ENCODE measurements at regions not wholly inside any gene's neighbourhood (a gene's known extent, or its start where the extent isn't known, plus 50 kb on each side); places are given as distances from the start of the nearest gene placed in this dataset.

DNA sequence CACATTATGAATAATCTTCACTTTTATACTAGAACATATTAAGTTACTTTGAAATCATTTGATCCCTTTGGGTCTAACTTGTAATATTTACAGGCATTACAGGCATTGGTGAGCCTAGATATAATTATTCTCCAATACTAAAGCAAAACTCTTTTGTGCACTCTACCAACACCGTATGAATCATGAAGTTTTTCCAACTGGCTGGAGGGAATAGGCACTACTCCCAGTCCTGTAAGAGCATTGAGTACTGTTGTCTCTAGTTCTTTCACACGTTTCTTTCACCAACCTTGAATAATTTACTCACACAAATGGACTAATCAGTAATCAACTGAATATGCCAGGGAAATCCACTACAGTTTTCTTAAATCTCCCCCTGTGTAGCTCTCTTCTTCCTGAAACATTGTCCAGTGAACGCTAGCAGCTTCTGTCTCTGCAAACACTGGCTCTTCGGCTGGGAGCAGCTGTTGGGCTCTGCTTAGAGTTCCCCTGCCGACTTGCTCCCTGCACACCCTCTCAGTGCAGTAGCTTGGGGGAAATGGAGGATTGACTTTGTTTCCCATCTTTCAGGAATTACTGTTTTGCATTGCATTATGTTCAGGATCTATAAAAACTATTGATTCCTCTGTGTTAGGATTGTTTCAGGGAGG lies 476.7 kb downstream of the RFC3 start:
- in situ Hi-C loops (cut with HindIII; ENCODE audit: low sequenced_read_pairs): no loop called here

DNA sequence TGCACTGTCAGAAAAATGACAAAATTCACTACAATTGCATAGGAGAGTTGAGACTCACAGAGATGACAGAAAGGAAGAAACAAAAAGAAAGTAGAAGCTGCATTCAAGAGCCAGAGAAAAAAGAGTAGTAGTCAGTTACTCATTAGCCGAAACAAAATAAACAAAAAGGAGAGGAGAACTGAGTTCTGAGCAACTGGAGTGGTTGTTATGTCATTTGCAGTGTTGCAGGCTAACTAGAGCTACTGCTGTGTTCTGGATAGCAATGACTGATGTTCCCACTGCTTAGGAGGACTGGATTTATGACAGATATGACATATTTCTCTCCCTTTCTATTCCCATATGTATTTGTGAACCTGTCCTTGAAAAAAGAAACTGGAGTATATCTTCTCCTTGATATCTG lies 482.6 kb downstream of the RFC3 start:
- in situ Hi-C loops (cut with HindIII; ENCODE audit: low sequenced_read_pairs): no loop called here

DNA sequence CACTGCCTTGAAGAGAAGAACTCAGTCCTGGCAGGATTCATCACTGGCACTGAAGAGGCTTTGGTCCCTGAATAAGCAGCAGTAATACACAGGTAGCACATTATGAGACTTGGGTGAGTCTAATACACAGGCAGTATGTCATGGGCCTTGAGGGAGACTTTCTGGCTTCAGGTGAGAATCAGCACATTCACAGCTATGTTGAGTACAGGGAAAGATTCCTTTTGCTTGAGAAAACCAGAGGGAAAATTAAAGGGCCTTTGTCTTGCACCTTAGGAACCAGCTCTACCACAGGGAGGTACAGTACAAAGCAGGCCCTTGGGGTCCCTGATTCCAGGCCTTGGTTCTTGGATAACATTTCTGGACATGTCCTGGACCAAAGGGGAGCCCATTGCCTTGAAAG lies 484.6 kb downstream of the RFC3 start:
- in situ Hi-C loops (cut with HindIII; ENCODE audit: low sequenced_read_pairs): no loop called here

DNA sequence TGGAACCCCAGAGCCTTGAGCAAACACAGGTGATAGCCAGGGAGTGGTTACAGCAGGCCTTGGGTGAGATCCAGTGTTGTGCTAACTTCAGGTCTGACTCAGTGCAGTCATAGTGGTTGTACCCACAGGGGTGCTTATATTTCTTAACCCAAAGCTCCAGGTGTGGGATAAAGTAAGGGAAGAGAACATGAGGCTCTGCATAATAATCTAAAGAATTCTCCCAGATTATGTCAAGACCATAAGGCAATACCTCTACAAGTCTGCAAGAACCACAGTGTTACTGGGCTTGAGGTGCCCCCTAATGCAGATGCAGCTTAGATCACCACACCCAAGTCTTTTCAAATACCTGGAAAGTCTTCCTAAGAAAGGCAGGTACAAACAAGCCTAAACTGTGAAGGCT lies 485.4 kb downstream of the RFC3 start:
- in situ Hi-C loops (cut with HindIII; ENCODE audit: low sequenced_read_pairs): no loop called here

DNA sequence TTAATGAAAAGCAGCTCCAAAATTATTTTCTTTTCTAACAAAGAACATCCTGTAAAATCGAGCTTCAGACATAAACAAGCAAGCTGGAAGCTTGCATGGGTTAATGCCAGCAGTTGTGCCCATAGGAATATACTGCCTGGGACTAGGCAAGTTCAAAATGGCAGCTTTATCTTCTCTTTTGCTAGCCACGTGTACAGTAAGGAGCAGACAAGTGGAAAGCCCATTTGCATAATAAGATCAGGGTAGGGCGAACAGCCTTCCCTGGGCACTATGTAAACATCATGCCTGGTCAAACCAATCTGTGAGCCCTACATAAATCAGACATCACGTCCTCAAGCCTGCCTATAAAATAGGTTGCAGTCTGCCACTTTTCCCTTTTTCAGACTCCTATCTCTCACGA lies 489.7 kb downstream of the RFC3 start:
- in situ Hi-C loops (cut with HindIII; ENCODE audit: low sequenced_read_pairs): no loop called here

DNA sequence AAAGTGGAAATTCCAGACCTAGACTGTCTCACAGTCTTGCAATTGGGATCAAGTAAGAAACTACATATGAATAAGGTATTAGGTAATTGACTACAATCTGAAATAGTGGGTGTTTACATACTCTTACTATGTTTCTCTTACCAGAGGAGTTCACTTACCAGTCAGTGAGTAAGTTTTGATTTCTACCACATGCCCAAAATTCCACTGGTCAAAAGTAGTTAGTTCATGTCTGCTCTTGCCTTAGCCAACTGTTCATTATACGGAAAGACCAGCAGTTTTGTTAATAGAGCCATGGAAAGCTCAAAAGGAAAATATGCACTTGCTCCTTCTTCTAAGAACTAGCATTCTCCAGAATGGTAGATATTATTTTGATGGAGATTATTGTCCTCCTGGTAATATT lies 490.8 kb downstream of the RFC3 start:
- in situ Hi-C loops (cut with HindIII; ENCODE audit: low sequenced_read_pairs): no loop called here

DNA sequence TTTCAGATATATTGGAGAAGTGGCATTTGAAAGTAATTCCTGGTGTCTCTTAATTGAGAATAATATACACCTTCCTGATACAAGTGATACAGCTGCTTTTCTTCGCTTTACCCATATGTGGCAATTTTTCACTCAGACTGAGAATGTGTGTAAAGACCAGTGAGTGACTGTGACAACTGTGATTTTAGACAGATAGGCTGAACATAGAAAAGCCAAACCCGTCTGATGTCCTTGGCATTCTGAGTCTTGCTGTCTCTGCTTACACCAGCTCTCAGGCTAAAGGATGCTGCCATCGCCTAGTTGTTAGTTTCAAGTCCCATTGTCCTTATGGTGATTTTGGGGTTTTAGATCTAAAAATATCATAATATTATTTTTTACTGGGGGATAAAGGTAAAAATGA lies 492.6 kb downstream of the RFC3 start:
- in situ Hi-C loops (cut with HindIII; ENCODE audit: low sequenced_read_pairs): no loop called here

DNA sequence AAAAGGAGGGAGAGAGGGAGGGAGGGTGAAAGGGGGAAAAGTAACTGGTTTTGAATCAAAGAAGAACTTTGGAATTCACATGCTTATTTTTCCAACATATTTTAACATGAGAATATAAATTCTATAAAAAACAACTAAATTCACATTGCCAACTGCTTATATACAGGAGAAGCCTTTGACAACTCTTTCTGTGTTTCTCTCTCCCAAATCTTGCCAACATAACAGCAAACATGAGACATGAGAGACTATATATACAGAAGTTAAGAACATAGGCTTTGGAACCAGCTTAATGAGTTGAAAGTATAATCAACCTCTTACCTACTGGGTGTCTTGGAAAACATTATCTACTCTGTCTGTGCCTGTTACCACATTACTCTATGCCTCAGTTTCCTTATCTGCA lies 493.3 kb downstream of the RFC3 start:
- in situ Hi-C loops (cut with HindIII; ENCODE audit: low sequenced_read_pairs): no loop called here

DNA sequence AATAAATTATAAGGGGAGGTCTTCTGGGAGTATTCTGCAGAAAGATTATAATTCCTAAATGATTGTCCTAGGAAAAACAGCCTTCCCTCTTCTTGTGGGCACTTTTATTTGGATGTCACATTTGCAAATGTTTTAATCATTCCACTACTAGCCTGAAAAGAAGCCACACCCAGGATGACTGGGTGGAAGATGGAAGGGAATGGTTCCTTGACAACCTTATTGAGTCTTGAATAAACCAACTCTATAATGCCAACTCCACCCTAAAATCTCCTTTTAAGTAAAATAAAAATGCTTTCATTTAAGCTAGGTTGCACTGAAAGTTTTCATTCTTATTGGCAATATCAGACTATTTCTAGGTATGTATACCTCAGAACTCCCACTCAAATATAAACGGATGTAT lies 494.6 kb downstream of the RFC3 start:
- in situ Hi-C loops (cut with HindIII; ENCODE audit: low sequenced_read_pairs): no loop called here

DNA sequence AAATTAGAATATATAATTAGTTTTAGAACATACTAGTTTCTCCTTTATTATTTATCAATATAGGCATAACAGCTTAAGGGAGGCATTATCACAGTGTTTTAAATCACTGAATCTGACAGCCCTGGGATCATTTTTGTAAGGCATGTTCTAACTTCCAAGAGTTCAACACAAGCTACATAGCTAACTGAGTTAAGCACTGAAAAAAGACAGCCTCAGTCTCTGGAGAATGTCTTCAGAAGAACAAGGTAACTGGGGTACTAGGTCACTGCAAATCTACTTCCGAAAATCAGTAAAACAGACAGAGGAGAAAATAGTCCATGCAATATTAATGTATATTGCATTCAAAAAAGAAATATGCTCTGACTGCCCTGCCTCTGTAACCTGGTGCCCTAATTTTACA lies 502.1 kb downstream of the RFC3 start:
- in situ Hi-C loops (cut with HindIII; ENCODE audit: low sequenced_read_pairs): no loop called here

DNA sequence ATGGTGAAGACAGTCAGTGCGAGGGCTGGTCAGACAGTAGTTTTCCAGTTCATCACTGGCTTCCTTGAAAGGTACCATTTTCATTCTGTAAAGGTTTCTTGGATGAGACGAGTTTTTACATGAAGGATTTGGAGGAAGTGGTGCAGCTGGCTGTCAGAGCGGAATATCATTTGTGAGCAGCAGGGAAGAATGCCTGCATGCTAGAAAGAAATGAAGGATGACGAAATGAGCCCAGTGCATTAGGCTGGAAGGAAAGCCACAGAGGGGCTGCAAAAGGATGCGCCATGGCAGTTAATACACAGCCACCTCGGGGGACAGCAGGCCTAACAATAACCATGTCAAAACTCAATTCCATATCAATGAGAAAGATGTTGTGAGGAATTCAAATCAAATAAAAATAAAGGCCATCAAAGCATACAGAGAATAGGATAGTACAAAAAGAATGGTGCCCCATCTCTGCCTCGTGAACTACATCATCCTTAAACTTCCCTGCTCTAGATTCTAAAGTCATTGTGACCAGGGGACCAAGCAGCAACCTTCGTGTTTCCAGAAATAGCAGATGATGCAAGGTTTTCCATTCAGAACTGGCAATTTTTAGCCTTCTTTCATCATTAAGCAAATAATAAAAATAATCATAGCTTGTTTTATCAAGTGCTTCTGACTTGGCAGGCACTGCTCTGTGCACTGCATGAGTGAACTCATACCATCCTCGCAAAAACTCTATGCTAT lies 504.2 kb downstream of the RFC3 start:
- in situ Hi-C loops (cut with HindIII; ENCODE audit: low sequenced_read_pairs): no loop called here

DNA sequence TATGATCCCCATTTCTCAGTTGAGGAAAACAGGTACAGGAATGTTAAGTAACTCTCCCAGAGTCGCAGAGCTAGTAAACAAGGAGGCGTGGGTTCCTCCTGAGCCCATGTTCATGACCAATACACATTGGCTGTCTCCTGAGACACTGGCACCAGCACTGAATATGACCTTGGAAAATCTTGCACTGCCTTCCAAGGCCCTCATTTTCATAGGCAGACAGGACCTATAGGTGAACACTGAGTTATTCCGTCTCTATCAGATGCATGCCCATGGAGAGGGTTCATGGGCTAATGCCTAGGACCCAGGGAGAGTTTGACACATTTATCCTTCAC lies 504.8 kb downstream of the RFC3 start:
- in situ Hi-C loops (cut with HindIII; ENCODE audit: low sequenced_read_pairs): no loop called here

DNA sequence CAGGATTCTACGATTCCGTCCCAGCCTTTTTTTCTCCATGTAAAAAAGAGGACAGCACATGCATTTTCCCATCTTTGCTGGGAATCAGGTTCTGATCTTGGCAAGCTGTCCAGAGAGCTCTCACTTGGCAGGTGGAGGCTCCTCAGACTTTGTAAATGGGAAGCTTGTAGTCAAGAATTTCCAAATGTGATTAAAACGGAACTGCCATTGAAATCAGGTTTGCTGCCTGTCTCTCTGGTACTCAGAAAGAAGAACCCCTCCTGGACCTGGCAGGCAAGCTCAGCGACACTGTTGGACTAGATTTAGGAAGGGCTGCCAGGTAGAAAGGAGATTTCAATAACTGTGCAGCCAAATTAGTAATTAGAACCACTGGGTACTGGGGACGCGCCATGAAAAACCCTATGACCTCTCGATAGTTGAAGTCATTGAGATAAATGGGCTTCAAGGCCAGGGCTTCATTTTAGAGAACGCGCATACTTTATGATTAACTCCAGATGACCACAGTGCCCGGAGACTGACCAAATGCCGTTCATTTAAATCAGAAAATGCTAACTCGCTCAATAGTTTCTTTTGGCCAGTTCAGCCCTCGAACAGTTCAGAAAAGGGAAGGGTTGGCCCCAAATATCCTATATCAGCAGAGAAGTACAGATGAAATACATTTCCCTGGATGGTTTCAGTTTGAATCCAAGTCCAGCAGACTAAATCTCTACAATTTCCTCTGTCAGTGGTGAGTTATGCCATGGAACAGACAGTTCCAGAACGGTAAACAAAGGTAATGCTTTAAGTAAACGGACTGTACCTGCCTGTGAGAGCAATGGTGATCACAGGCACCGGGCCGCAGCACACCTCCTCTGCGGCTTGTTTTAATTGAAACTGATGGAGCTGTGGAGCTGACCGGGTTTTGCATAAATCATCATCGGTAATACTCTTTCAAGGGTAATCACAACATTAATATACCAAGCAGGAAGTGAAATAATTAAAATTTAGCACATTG lies 517.4 kb downstream of the RFC3 start:
- in situ Hi-C loops (cut with HindIII; ENCODE audit: low sequenced_read_pairs): no loop called here

DNA sequence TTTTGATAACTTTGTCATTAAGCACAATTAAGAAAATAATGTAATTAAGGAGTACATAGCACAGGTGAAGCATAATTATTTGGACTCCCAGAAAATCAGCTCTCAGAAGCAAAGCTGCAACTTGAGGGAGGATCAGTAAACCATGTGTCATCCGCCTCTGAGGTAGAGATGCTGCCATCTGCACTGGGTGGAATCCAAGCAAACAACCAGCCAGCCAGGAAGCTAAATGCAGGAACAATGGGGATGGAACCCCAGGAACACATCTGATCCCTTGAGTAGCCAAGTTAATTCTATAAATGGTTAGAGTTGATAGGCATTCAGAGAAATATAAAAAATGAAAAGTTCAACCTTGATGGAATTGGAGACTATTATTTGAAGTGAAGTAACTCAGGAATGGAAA lies 520.2 kb downstream of the RFC3 start:
- in situ Hi-C loops (cut with HindIII; ENCODE audit: low sequenced_read_pairs): no loop called here

DNA sequence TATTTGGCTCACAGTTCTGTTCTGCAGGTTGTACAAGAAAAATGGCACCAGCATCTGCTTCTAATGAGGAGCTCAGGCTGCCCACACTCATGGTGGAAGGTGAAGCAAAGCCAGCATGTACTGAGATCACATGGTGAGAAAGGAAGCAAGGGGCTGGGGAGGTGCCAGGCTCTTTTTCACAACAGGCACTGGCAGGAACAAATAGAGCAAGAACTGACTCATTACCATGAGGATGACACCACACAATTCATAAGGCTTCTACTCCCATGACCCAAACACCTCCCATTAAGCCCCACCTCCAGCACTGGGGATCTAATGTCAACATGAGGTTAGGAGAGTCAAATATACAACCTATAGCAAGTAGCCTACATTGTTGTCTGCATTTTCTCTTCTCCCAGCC lies 522.6 kb downstream of the RFC3 start:
- in situ Hi-C loops (cut with HindIII; ENCODE audit: low sequenced_read_pairs): no loop called here

DNA sequence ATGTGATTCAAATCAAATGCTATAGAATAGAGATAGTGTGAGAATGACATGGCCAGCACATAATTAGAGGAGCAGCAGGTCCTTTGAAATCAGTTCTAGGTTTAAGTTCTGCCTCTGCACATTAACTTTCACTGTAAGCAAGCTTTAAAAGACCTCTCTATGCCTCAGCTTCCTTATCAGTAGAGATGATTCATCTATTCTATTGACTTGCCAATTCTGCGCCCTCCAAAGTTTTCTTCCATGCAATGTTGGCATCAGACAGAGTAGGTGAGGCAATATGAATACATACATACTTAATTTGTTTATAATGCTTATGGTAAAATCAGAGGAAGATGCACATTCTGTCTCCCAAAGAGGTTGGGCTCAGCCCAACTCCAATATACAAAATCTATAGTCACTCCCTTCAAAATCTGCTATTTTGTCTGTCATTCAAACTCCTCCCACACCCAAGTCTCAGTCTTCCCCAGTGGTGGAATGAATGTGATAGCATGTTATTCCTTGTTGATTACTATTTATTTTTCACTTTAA lies 525.5 kb downstream of the RFC3 start:
- in situ Hi-C loops (cut with HindIII; ENCODE audit: low sequenced_read_pairs): no loop called here

DNA sequence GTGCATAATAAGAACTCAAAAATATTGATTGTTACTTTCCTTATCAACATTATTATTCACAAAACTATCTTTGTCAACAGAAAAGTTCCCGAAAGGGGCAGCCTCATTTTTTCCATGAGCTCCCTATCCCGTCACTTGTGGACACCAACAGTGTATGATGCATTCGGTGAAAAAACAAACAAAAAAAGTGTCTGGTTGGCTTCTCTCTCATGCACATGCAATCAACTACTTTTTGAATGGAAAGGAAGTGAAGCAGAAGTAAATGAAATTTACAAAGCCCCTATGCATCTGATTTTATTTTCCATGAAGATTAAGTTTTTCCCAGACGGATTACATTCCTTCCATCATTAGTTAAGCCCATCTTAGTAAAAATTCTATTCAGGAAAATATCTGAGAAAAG lies 526.9 kb downstream of the RFC3 start:
- in situ Hi-C loops (cut with HindIII; ENCODE audit: low sequenced_read_pairs): no loop called here

DNA sequence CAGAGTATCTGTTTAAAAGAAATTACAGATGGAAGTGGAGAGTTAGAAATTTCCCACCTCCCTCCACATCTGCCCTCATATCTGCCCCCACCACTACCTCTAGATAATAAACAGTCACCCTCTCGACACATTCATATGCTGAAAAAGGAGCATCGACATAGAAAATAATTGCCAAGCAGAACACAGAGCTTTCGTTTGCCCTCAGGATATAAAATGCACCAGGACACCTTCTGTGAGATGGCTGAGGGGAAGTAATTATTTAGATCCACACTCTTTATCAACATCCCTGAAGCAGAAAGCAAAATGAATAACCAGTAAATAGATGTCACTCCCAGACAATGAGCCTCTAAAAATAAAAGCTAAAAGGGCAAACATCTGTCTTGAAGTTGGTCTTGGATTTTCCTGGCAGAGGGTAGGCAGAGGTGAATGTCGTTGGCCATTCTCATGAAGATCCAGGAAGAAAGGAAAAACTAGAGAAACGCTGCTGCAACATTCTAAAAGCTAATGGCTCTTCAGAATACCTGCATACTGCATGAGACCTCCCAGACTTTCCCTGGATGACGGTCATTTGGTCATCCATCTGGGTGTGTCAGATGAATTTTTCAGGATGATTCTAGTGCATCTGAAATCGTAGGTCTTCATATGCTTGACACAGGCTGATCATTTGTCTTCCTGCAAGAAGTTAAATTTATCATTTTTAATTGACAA lies 527.5 kb downstream of the RFC3 start:
- in situ Hi-C loops (cut with HindIII; ENCODE audit: low sequenced_read_pairs): no loop called here

DNA sequence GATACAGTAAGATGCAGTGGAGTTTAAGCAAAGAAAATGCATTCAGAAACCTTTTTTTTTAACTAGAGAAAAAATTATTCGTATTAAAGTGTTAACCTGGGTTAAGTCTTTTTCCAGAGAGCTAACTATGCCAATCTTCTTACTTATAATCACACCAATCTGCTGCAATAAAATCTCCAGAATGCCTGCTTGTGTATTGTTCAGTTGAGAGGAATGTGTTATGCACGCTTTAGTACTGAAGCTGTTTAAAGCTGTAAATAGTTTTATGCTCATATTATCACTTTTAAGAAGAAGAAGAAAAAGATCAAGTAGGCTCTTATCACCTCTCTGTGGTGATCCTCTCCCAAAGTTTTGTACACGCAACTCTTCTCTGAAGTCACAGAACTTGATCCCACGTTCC lies 528.7 kb downstream of the RFC3 start:
- in situ Hi-C loops (cut with HindIII; ENCODE audit: low sequenced_read_pairs): no loop called here

DNA sequence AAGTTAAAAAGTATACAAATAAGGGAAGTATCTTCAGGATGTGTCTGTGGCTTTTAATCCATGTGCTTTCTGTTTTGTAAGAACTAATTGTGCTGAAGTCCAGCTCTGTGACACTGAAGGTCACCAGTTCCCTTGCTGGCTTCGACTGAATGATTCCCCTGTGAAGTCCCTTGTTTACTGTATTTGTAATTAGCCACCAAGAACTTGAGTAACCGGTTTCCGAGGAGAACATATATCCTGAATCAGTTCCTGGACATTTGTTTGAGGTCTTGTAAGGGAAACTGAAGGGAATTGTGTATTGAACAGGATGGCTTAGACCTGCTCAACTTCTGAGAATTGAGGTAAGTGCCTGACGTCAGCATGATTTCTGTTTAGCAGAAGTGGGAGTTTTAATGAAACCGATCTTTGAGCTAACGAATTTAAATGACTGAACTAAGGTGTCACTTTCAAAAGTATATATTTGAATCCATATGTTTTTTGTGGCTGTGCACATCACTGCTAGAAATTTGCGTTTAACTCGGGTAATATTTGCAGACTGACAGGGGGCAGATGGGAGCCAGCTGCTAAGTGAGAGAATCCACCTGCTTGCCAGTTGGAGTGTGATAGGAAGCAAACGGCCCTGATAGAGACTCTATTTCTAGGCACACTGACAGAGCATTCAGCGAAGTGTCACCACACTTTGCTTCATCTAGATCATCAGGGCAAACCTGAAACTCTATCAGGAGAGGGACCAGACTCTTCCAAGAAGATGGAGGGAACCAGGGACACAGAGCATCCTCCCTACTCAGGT lies 530.0 kb downstream of the RFC3 start:
- in situ Hi-C loops (cut with HindIII; ENCODE audit: low sequenced_read_pairs): no loop called here

All from endothelial cell of hepatic sinusoid (primary cell).